GM12878 (cell line): ENCODE measurements at regions not wholly inside any gene's neighbourhood (a gene's known extent, or its start where the extent isn't known, plus 50 kb on each side); places are given as distances from the start of the nearest gene placed in this dataset.

ENCODE experiments used
- ATAC-seq: fragments of 200-7000 bp; cut with Tn5 transposase; 3 replicates; pipeline ENCODE4 v1.9.1; 2020; ENCODE audit warnings: mild to moderate bottlenecking, moderate library complexity
- BruUV-seq: library from RNA; stranded (reverse); fragments of 400-500 nt; replicated peaks from 2 replicates; lab custom pipeline; 2021; lab: Mats Ljungman, UMichigan
- CTCF ChIA-PET: fragments of 300-600 bp; sonication (Branson Sonifier 250); formaldehyde crosslinking; extraction: SDS; loops from one replicate; lab custom pipeline; 2021; ENCODE audit warnings: inconsistent platforms; lab: Yijun Ruan, JAX
- POLR2A ChIA-PET: fragments of 350-600 bp; formaldehyde crosslinking; extraction: SDS; loops from one replicate; lab custom pipeline; 2021; ENCODE audit warnings: inconsistent platforms; lab: Charles Lee
- RAD21 ChIA-PET: fragments of 300-600 bp; sonication (Branson Sonifier 250); formaldehyde crosslinking; loops from one replicate; lab custom pipeline; 2023; ENCODE audit warnings: antibody characterized with exemption; ENCODE audit not compliant: unreplicated experiment; lab: Charles Lee
- SMC1A ChIA-PET: fragments of 300-600 bp; sonication (Branson Sonifier 250); formaldehyde crosslinking; loops from one replicate; lab custom pipeline; 2023; ENCODE audit not compliant: unreplicated experiment, uncharacterized antibody; lab: Charles Lee
- DNase-seq: peaks from one replicate; pipeline ENCODE4 v3.0.0-alpha.2; 2011; ENCODE audit warnings: low read depth, low spot score
- FAIRE-seq: peaks from 3 replicates; lab custom pipeline; 2011; peaks lifted over from hg19 to GRCh38; lab: Jason Lieb, UNC
- H2AFZ ChIP-seq: 2 replicates; pipeline ENCODE4 v1.6.0; 2011; ENCODE audit warnings: low read depth, low read length, control low read depth; ENCODE audit not compliant: control insufficient read depth
- H3K27ac ChIP-seq: 2 replicates; pipeline ENCODE4 v1.5.1; 2011; ENCODE audit warnings: control low read depth; ENCODE audit not compliant: control insufficient read depth, insufficient read depth
- H3K27me3 ChIP-seq, 2 experiments: replicated peaks in 1 of 2; 2 replicates each; pipeline versions ENCODE4 v1.6.0 to v1.6.1; 2011; ENCODE audit warnings: low read length in 1 of 2; ENCODE audit not compliant: control insufficient read depth in 2 of 2, insufficient read depth in 2 of 2
- H3K36me3 ChIP-seq, 2 experiments: 2 replicates each; pipeline ENCODE4 v1.5.1; 2011; ENCODE audit warnings: low read length in 1 of 2; ENCODE audit not compliant: control insufficient read depth in 2 of 2, insufficient read depth in 2 of 2
- H3K4me1 ChIP-seq: 2 replicates; pipeline ENCODE4 v1.6.1; 2011; ENCODE audit warnings: mild to moderate bottlenecking, low read length, moderate library complexity, mixed read lengths; ENCODE audit not compliant: control insufficient read depth, insufficient read depth
- H3K4me2 ChIP-seq: 2 replicates; pipeline ENCODE4 v1.6.0; 2011; ENCODE audit warnings: control low read depth; ENCODE audit not compliant: control insufficient read depth, insufficient read depth
- H3K4me3 ChIP-seq: fragments of 200-600 bp; sonication (generic); 2 replicates; pipeline ENCODE4 v1.5.1; 2016
- H3K79me2 ChIP-seq: 2 replicates; pipeline ENCODE4 v1.6.0; 2011; ENCODE audit warnings: low read length; ENCODE audit not compliant: control insufficient read depth, insufficient read depth
- H3K9ac ChIP-seq: 2 replicates; pipeline ENCODE4 v1.8.0; 2011; ENCODE audit warnings: low read length, control low read depth, mixed read lengths; ENCODE audit not compliant: control insufficient read depth, insufficient read depth
- H3K9me3 ChIP-seq: replicated peaks from 3 replicates; pipeline ENCODE4 v1.5.1; 2011; ENCODE audit warnings: mild to moderate bottlenecking, low read length; ENCODE audit not compliant: control insufficient read depth, insufficient read depth
- H4K20me1 ChIP-seq: 2 replicates; pipeline ENCODE4 v1.6.0; 2011; ENCODE audit not compliant: control insufficient read depth, insufficient read depth
- BCL11A ChIP-seq: IDR thresholded peaks from 2 replicates; pipeline ENCODE4 v1.6.1; 2011; ENCODE audit warnings: low read depth, low read length
- CBFB ChIP-seq: IDR thresholded peaks from 2 replicates; pipeline ENCODE4 v1.6.1; 2016; ENCODE audit warnings: antibody characterized with exemption, low read depth
- EED ChIP-seq: sonication (generic); IDR thresholded peaks from 2 replicates; pipeline ENCODE4 v1.6.1; 2016; ENCODE audit warnings: antibody characterized with exemption, low read depth
- FOXM1 ChIP-seq: IDR thresholded peaks from 2 replicates; pipeline ENCODE4 v1.6.1; 2012; ENCODE audit warnings: low read depth, mild to moderate bottlenecking, inconsistent platforms, low read length, moderate library complexity
- KAT2A ChIP-seq: conservative IDR thresholded peaks from 2 replicates; pipeline ENCODE4 v1.6.1; 2011; ENCODE audit warnings: low read depth, low read length; ENCODE audit not compliant: control insufficient read depth
- PAX5 ChIP-seq: IDR thresholded peaks from 2 replicates; pipeline ENCODE4 v1.6.1; 2011; ENCODE audit warnings: low read depth, low read length, borderline replicate concordance
- POU2F2 ChIP-seq: IDR thresholded peaks from 3 replicates; pipeline ENCODE4 v1.6.1; 2011; ENCODE audit warnings: low read depth, mild to moderate bottlenecking, low read length, borderline replicate concordance
- RELA ChIP-seq: fragments of 450-650 bp; IDR thresholded peaks from 2 replicates; pipeline ENCODE4 v1.8.0; 2014; ENCODE audit warnings: borderline replicate concordance; ENCODE audit not compliant: partially characterized antibody
- SREBF1 ChIP-seq: IDR thresholded peaks from 2 replicates; pipeline ENCODE4 v1.6.1; 2012; ENCODE audit warnings: mild to moderate bottlenecking, low read length
- TBL1XR1 ChIP-seq: IDR thresholded peaks from 2 replicates; pipeline ENCODE4 v1.6.1; 2012; ENCODE audit warnings: low read depth, low read length, improper control_type of control experiment
- WRNIP1 ChIP-seq: IDR thresholded peaks from 2 replicates; pipeline ENCODE4 v1.6.1; 2011; ENCODE audit warnings: low read depth, low read length, improper control_type of control experiment, borderline replicate concordance
- YY1 ChIP-seq: IDR thresholded peaks from 2 replicates; pipeline ENCODE4 v1.6.1; 2011; ENCODE audit warnings: low read depth, mild to moderate bottlenecking, low read length
- ZNF217 ChIP-seq: fragments of 450-650 bp; IDR thresholded peaks from 2 replicates; pipeline ENCODE4 v1.6.1; 2017; ENCODE audit warnings: antibody characterized with exemption, mild to moderate bottlenecking
- ZNF24 ChIP-seq: fragments of 450-650 bp; IDR thresholded peaks from 2 replicates; pipeline ENCODE4 v1.6.1; 2017; ENCODE audit warnings: antibody characterized with exemption, mild to moderate bottlenecking
- WGBS: methylation state at CpG from one replicate; pipeline ENCODE4 v1.1.6; 2016; ENCODE audit warnings: low lambda C conversion rate; ENCODE audit not compliant: insufficient replicate concordance, insufficient coverage; ENCODE audit errors: missing lambda C conversion rate; 5-methylcytosine and 5-hydroxymethylcytosine counted together
- in situ Hi-C: fragments of 300-500 bp; cut with MboI; formaldehyde crosslinking; loops from 9 replicates; pipeline ENCODE4 v1.14.3; 2018; ENCODE audit warnings: mixed read lengths
- intact Hi-C: fragments of 100-400 bp; cut with micrococcal nuclease; formaldehyde crosslinking; loops from one replicate; pipeline ENCODE4 v1.14.2; 2022; ENCODE audit not compliant: unreplicated experiment
- TF ChIP-seq, protein P1 (sequence below): fragments of 450-650 bp; IDR thresholded peaks from 2 replicates; pipeline ENCODE4 v1.6.1; 2017; ENCODE audit warnings: mild to moderate bottlenecking, moderate library complexity
- TF ChIP-seq, protein P2 (sequence below): fragments of 450-650 bp; IDR thresholded peaks from 2 replicates; pipeline ENCODE4 v1.6.1; 2016; ENCODE audit warnings: mild to moderate bottlenecking
- TF ChIP-seq, protein P3 (sequence below): IDR thresholded peaks from 2 replicates; pipeline ENCODE4 v1.6.1; 2011; ENCODE audit warnings: low read depth, low read length, improper control_type of control experiment, borderline replicate concordance
- TF ChIP-seq, protein P4 (sequence below): fragments of 450-650 bp; IDR thresholded peaks from 2 replicates; pipeline ENCODE4 v1.6.1; 2017; ENCODE audit warnings: borderline replicate concordance

DNA sequence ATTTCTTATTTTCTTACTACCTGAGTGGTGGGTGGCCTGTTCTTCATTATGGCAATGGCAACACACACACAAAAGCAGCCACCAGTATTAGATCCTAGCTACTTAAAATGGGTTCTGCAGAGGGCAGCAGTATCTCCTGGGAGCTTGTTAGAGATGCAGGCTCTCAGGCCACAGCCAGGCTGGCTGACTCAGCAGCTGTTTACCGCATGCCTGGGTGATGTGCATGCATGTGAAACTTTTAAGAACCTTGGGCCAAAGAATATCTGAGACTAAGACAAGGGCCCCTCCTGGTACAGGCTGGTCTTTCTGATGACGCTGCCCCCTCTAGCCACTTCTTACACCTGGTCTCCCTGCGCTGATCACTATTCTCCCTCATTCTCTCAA, 399.0 kb downstream of the MED10 start:
- Histone ChIP-seq H3K36me3 (no peaks in the 10 kb centered on the region), H4K20me1 (no peaks in the 10 kb centered on the region), H3K4me3 (no peak overlapping the region), H3K27me3 (no peaks in the 10 kb centered on the region), H3K79me2 (no peaks in the 10 kb centered on the region), H3K4me1 (no peaks in the 10 kb centered on the region), H2AFZ (no peak overlapping the region), H3K9me3 (no peaks in the 10 kb centered on the region), H3K4me2 (no peak overlapping the region)
- DNase-seq, result no peak
- ChIA-PET SMC1A (interaction anchor here (1.3 kb wide), 1 partner anchor 31 kb away, joined by 3 read pairs; no protein-coding TSS in a partner anchor), RAD21 (no interaction called here), CTCF (no interaction called here)
- FAIRE-seq, result no peak
- 2% methylated on average over 3 of the region's 3 CpGs for WGBS
- intact Hi-C loops, result no loop called here
- no peak for ATAC-seq
- TF ChIP-seq, protein P1, sequence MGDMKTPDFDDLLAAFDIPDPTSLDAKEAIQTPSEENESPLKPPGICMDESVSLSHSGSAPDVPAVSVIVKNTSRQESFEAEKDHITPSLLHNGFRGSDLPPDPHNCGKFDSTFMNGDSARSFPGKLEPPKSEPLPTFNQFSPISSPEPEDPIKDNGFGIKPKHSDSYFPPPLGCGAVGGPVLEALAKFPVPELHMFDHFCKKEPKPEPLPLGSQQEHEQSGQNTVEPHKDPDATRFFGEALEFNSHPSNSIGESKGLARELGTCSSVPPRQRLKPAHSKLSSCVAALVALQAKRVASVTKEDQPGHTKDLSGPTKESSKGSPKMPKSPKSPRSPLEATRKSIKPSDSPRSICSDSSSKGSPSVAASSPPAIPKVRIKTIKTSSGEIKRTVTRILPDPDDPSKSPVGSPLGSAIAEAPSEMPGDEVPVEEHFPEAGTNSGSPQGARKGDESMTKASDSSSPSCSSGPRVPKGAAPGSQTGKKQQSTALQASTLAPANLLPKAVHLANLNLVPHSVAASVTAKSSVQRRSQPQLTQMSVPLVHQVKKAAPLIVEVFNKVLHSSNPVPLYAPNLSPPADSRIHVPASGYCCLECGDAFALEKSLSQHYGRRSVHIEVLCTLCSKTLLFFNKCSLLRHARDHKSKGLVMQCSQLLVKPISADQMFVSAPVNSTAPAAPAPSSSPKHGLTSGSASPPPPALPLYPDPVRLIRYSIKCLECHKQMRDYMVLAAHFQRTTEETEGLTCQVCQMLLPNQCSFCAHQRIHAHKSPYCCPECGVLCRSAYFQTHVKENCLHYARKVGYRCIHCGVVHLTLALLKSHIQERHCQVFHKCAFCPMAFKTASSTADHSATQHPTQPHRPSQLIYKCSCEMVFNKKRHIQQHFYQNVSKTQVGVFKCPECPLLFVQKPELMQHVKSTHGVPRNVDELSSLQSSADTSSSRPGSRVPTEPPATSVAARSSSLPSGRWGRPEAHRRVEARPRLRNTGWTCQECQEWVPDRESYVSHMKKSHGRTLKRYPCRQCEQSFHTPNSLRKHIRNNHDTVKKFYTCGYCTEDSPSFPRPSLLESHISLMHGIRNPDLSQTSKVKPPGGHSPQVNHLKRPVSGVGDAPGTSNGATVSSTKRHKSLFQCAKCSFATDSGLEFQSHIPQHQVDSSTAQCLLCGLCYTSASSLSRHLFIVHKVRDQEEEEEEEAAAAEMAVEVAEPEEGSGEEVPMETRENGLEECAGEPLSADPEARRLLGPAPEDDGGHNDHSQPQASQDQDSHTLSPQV, result no peak
- TF ChIP-seq YY1, result no peak
- TF ChIP-seq CBFB, result no peak
- TF ChIP-seq, protein P2, sequence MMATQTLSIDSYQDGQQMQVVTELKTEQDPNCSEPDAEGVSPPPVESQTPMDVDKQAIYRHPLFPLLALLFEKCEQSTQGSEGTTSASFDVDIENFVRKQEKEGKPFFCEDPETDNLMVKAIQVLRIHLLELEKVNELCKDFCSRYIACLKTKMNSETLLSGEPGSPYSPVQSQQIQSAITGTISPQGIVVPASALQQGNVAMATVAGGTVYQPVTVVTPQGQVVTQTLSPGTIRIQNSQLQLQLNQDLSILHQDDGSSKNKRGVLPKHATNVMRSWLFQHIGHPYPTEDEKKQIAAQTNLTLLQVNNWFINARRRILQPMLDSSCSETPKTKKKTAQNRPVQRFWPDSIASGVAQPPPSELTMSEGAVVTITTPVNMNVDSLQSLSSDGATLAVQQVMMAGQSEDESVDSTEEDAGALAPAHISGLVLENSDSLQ, result no peak
- TF ChIP-seq EED, result no peak
- TF ChIP-seq KAT2A, result no peak
- TF ChIP-seq BCL11A, result no peak
- TF ChIP-seq ZNF217, result no peak
- no peak for TF ChIP-seq PAX5
- TF ChIP-seq, protein P3, sequence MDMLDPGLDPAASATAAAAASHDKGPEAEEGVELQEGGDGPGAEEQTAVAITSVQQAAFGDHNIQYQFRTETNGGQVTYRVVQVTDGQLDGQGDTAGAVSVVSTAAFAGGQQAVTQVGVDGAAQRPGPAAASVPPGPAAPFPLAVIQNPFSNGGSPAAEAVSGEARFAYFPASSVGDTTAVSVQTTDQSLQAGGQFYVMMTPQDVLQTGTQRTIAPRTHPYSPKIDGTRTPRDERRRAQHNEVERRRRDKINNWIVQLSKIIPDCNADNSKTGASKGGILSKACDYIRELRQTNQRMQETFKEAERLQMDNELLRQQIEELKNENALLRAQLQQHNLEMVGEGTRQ, result no peak
- no peak for TF ChIP-seq ZNF24
- TF ChIP-seq, protein P4, sequence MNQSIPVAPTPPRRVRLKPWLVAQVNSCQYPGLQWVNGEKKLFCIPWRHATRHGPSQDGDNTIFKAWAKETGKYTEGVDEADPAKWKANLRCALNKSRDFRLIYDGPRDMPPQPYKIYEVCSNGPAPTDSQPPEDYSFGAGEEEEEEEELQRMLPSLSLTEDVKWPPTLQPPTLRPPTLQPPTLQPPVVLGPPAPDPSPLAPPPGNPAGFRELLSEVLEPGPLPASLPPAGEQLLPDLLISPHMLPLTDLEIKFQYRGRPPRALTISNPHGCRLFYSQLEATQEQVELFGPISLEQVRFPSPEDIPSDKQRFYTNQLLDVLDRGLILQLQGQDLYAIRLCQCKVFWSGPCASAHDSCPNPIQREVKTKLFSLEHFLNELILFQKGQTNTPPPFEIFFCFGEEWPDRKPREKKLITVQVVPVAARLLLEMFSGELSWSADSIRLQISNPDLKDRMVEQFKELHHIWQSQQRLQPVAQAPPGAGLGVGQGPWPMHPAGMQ, result no peak
- TF ChIP-seq SREBF1, result no peak
- TF ChIP-seq POU2F2, result no peak
- no peak for TF ChIP-seq FOXM1
- no peak for TF ChIP-seq RELA
- TF ChIP-seq WRNIP1, result no peak
- TF ChIP-seq TBL1XR1, result no peak
- TF ChIP-seq, all 136 proteins: peak for 0
- in situ Hi-C loops, result no loop called here
- POLR2A ChIA-PET, result interaction anchor here (0.6 kb wide), 1 partner anchor 66 kb away, joined by 3 read pairs; no protein-coding TSS in a partner anchor
- no peak overlapping the region for H3K27ac ChIP-seq
- H3K9ac ChIP-seq, result no peak overlapping the region
- no TSS peak for BruUV-seq
